ENCODE measurements at regions not wholly inside any gene's neighbourhood (a gene's known extent, or its start where the extent isn't known, plus 50 kb on each side); places are given as distances from the start of the nearest gene placed in this dataset.

GRCh38 chr13:109415057-109415456 is 371.3 kb downstream of the IRS2 start:
- TF ChIP-seq CTCF (conservative IDR thresholded peaks at IDR 0.05; ENCODE audit: low read depth, low read length) (no peak), POLR2A (IDR thresholded peaks at IDR 0.05; ENCODE audit: low read depth, low read length) (no peak), MAFK (IDR thresholded peaks at IDR 0.05; ENCODE audit: low read depth, low read length) (no peak)

Measured in IMR-90 (cell line).